Left ventricle myocardium inferior (tissue), 1 donor: ENCODE measurements at regions not wholly inside any gene's neighbourhood (a gene's known extent, or its start where the extent isn't known, plus 50 kb on each side); places are given as distances from the start of the nearest gene placed in this dataset.
A peak's percentile ranks its signal among the peaks of the same experiment; 100 is the strongest.

Experiments used
- DNase-seq: peaks from one replicate; pipeline ENCODE4 v3.0.0-alpha.2; 2020
- H3K27ac ChIP-seq: fragments of 200-600 bp; replicated peaks from 2 replicates; pipeline ENCODE4 v1.8.0; 2021
- H3K27me3 ChIP-seq: fragments of 200-600 bp; 2 replicates; pipeline ENCODE4 v1.8.0; 2021; ENCODE audit warnings: low read depth
- H3K36me3 ChIP-seq: fragments of 200-600 bp; 2 replicates; pipeline ENCODE4 v1.8.0; 2021
- H3K4me1 ChIP-seq: fragments of 200-600 bp; 2 replicates; pipeline ENCODE4 v1.8.0; 2021
- H3K4me3 ChIP-seq: fragments of 200-600 bp; 2 replicates; pipeline ENCODE4 v1.8.0; 2021; ENCODE audit warnings: mild to moderate bottlenecking, moderate library complexity
- H3K9me3 ChIP-seq: fragments of 200-600 bp; replicated peaks from 2 replicates; pipeline ENCODE4 v1.8.0; 2021
- CTCF ChIP-seq: fragments of 200-600 bp; IDR thresholded peaks from 2 replicates; pipeline ENCODE4 v1.8.0; 2021; ENCODE audit warnings: antibody characterized with exemption, mild to moderate bottlenecking, borderline replicate concordance
- intact Hi-C: fragments of 100-400 bp; cut with micrococcal nuclease; formaldehyde crosslinking; loops from one replicate; pipeline ENCODE4 v1.11.0; 2022
- donor health status: DM: no; HTN: yes; CAD: no; lungs with severe emphysema.

- H3K36me3 ChIP-seq: no peaks in the 10 kb centered on the region
- no peak for TF ChIP-seq CTCF
- DNase-seq: no peak
- intact Hi-C loops: no loop called here
- no peaks in the 10 kb centered on the region for H3K4me1 ChIP-seq
- no peak overlapping the region for H3K27ac ChIP-seq
- H3K9me3 ChIP-seq: no peaks in the 10 kb centered on the region
- H3K27me3 ChIP-seq: peaks cover 8% of the 10 kb centered on the region
- no peak overlapping the region for H3K4me3 ChIP-seq
Measured at GRCh38 chr11:111104185-111104584, 141.3 kb upstream of the POU2AF2 start.

GRCh38 chr11:111101881-111102280 is 143.6 kb upstream of the POU2AF2 start:
- intact Hi-C loops: no loop called here
- Histone ChIP-seq H3K4me3 (no peak overlapping the region), H3K27ac (no peak overlapping the region), H3K36me3 (no peaks in the 10 kb centered on the region), H3K27me3 (peaks cover 13% of the 10 kb centered on the region), H3K9me3 (no peaks in the 10 kb centered on the region), H3K4me1 (no peaks in the 10 kb centered on the region)
- TF ChIP-seq CTCF: no peak
- no peak for DNase-seq

- no peak overlapping the region for H3K4me3 ChIP-seq
- peaks cover 18% of the 10 kb centered on the region for H3K27me3 ChIP-seq
- H3K9me3 ChIP-seq: peaks cover 4% of the 10 kb centered on the region
- no peaks in the 10 kb centered on the region for H3K4me1 ChIP-seq
- no peaks in the 10 kb centered on the region for H3K36me3 ChIP-seq
- TF ChIP-seq CTCF: no peak
- H3K27ac ChIP-seq: no peak overlapping the region
- intact Hi-C loops: no loop called here
- no peak for DNase-seq
Measured at GRCh38 chr11:111099028-111099713, 146.4 kb upstream of the POU2AF2 start.

GRCh38 chr11:111098091-111098490 is 147.4 kb upstream of the POU2AF2 start:
- Histone ChIP-seq H3K27me3 (peaks cover 18% of the 10 kb centered on the region), H3K36me3 (no peaks in the 10 kb centered on the region), H3K9me3 (peaks cover 4% of the 10 kb centered on the region), H3K4me3 (no peak overlapping the region), H3K4me1 (no peaks in the 10 kb centered on the region), H3K27ac (no peak overlapping the region)
- no peak for DNase-seq
- TF ChIP-seq CTCF: no peak
- intact Hi-C loops: no loop called here

- Histone ChIP-seq H3K9me3 (peaks cover 4% of the 10 kb centered on the region), H3K36me3 (no peaks in the 10 kb centered on the region), H3K4me1 (no peaks in the 10 kb centered on the region), H3K27me3 (peaks cover 18% of the 10 kb centered on the region), H3K4me3 (peak overlapping the region; percentile 52), H3K27ac (no peak overlapping the region)
- intact Hi-C loops: no loop called here
- DNase-seq: peak; percentile 46
- no peak for TF ChIP-seq CTCF
Measured at GRCh38 chr11:111097191-111097590, 148.3 kb upstream of the POU2AF2 start.
